ENCODE measurements at regions not wholly inside any gene's neighbourhood (a gene's known extent, or its start where the extent isn't known, plus 50 kb on each side); places are given as distances from the start of the nearest gene placed in this dataset.

GRCh38 chr7:114196517-114196916, 218.1 kb upstream of the FOXP2 start:
- DNase-seq (ENCODE audit: extremely low spot score, unreplicated experiment): no peak
- Mint-ChIP-seq H3K9me3 (no peaks in the 10 kb centered on the region), H3K27ac (no peak overlapping the region), H3K27me3 (no peaks in the 10 kb centered on the region), H3K36me3 (no peaks in the 10 kb centered on the region), H3K4me1 (ENCODE audit: unreplicated experiment) (no peaks in the 10 kb centered on the region), H3K4me3 (no peak overlapping the region)
- no peak for TF ChIP-seq CTCF (conservative IDR thresholded peaks at IDR 0.05)

- no peak for TF ChIP-seq CTCF (conservative IDR thresholded peaks at IDR 0.05)
- Mint-ChIP-seq H3K9me3 (no peaks in the 10 kb centered on the region), H3K4me1 (ENCODE audit: unreplicated experiment) (no peaks in the 10 kb centered on the region), H3K27me3 (no peaks in the 10 kb centered on the region), H3K4me3 (no peak overlapping the region), H3K36me3 (no peaks in the 10 kb centered on the region), H3K27ac (no peak overlapping the region)
- no peak for DNase-seq (ENCODE audit: extremely low spot score, unreplicated experiment)
Observed at GRCh38 chr7:114190387-114190786, 224.2 kb upstream of the FOXP2 start.

GRCh38 chr7:114183311-114184088, 231.1 kb upstream of the FOXP2 start:
- no peak for DNase-seq (ENCODE audit: extremely low spot score, unreplicated experiment)
- no peak for TF ChIP-seq CTCF (conservative IDR thresholded peaks at IDR 0.05)
- Mint-ChIP-seq H3K36me3 (no peaks in the 10 kb centered on the region), H3K4me3 (no peak overlapping the region), H3K9me3 (no peaks in the 10 kb centered on the region), H3K4me1 (ENCODE audit: unreplicated experiment) (peaks cover 10% of the 10 kb centered on the region), H3K27me3 (no peaks in the 10 kb centered on the region), H3K27ac (no peak overlapping the region)

- H3K4me1 Mint-ChIP-seq (ENCODE audit: unreplicated experiment): peaks cover 10% of the 10 kb centered on the region
- DNase-seq (ENCODE audit: extremely low spot score, unreplicated experiment): no peak
- no peaks in the 10 kb centered on the region for H3K27me3 Mint-ChIP-seq
- no peak overlapping the region for H3K4me3 Mint-ChIP-seq
- no peak for TF ChIP-seq CTCF (conservative IDR thresholded peaks at IDR 0.05)
- H3K9me3 Mint-ChIP-seq: no peaks in the 10 kb centered on the region
- no peaks in the 10 kb centered on the region for H3K36me3 Mint-ChIP-seq
- H3K27ac Mint-ChIP-seq: no peak overlapping the region
Observed at GRCh38 chr7:114182837-114183236, 231.8 kb upstream of the FOXP2 start.

- Mint-ChIP-seq H3K4me1 (ENCODE audit: unreplicated experiment) (peaks cover 10% of the 10 kb centered on the region), H3K27ac (no peak overlapping the region), H3K4me3 (no peak overlapping the region), H3K36me3 (no peaks in the 10 kb centered on the region), H3K27me3 (no peaks in the 10 kb centered on the region), H3K9me3 (no peaks in the 10 kb centered on the region)
- TF ChIP-seq CTCF (conservative IDR thresholded peaks at IDR 0.05): no peak
- no peak for DNase-seq (ENCODE audit: extremely low spot score, unreplicated experiment)
Observed at GRCh38 chr7:114181280-114181679, 233.3 kb upstream of the FOXP2 start.

All from type B pancreatic cell (in vitro differentiated cells).